ENCODE measurements at regions not wholly inside any gene's neighbourhood (a gene's known extent, or its start where the extent isn't known, plus 50 kb on each side); places are given as distances from the start of the nearest gene placed in this dataset.
A peak's percentile ranks its signal among the peaks of the same experiment; 100 is the strongest.
"Not testable (repeated sequence)": the region's sequence is repeated elsewhere in the genome, so short reads cannot be mapped to it uniquely, and the experiment has no call there.

DNA sequence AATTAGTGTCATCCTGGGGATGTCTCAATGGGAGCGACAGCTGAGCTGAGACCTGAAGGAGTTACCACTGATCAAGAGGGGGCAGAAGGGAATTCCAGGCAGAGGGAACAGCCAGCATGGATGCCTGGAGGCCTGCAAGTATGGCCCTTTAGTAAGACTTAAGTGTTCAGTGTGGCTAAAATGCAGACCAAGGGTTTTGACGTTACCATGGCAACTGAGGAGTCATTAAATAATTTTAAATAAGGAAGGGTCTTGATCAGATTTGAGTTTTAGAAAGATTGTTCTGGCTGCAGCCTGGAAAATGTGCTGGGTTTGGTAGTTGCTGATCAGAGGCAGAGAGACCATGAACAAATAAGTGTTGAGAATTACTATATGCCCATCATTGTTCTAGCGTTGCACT lies 285.5 kb downstream of the USP46 start:
- DNase-seq = no peak

- no peak for DNase-seq
These were observed 284.2 kb downstream of the USP46 start for GRCh38 chr4:52374877-52375276.

DNA sequence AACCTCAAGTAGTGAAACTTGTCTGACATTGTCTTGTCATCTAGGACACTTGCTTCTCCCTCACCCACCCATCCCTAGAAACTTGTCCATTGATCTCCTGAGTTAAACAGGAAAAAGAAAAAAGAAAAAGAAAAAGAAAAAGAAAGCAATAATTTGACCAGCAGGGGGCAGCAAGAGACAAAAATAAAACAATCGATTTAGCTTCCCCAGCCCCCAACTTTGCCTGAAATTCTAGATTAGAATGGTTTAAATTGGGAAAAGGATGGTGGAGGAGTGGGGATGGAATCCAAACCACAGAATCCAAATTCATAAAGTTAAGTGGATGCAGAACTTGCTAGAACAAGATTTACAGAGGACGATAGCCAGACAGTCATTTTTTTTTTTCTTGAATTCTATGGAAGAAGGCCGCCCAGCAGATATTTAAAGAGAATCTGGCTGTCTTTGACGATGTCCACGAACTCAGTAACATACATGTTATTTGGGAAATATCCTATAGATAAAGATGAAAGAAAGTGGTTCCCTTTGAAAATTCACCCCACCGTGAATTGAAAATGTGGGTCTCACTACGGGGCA lies 282.9 kb downstream of the USP46 start:
- peak; percentile 75 for DNase-seq

- no peak for DNase-seq
These were observed 281.5 kb downstream of the USP46 start for GRCh38 chr4:52377563-52377962.

- DNase-seq = no peak
These were observed 251.6 kb downstream of the USP46 start for GRCh38 chr4:52407545-52407944.

DNA sequence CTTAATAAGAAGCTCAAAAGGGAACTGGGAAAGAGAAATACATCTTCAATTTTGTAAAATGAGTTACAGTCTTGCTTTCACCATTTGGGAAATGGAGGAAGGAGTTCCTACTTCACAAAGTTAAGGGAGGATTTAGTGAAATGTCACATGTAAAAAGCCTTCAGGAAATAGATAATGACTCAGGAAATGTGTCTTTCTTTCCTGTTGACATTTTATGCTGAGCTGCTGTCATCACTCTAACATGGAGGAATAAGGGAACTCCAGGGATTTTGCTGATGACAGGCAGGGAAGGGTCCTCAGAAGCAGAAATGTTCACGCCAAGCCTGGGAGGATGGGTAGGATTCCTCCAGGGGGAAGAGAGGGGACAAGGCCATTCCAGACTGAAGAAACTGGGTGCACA lies 251.1 kb downstream of the USP46 start:
- DNase-seq = no peak

- DNase-seq = no peak
These were observed 250.6 kb downstream of the USP46 start for GRCh38 chr4:52408471-52408870.

DNA sequence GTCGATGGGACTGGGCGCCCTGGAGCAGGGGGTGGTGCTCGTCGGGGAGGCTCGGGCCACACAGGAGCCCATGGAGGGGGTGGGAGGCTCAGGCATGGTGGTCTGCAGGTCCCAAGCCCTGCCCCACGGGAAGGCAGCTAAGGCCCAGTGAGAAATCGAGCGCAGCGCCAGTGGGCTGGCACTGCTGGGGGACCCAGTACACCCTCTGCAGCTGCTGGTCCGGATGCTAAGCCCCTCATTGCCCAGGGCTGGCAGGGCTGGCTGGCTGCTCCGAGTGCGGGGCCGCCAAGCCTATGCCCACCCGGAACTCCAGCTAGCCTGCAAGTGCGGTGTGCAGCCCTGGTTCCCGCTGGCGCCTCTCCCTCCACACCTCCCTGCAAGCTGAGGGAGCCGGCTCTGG lies 249.3 kb downstream of the USP46 start:
- DNase-seq = not testable (repeated sequence)

DNA sequence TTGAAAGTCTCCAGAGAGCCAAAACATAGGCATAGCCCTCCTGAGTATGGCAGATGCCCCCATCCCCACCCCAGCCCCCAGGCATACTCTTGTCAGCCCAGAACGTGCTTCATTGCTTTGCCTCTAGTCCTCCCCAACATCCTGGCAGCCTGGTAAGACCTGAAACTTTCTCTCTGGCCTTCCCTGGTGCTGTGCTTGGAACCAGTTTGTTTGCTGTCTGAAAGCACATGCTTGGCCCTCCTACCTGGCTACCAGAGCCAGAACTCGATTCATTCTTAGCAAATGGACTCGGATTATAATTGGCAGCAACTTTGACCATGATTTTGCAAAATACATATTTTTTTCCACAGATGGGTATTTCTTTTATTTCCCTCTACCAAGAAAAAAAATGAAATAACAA lies 248.1 kb downstream of the USP46 start:
- DNase-seq = no peak

GRCh38 chr4:52420330-52420729 lies 238.8 kb downstream of the USP46 start:
- DNase-seq = no peak

- DNase-seq = no peak
These were observed 237.3 kb downstream of the USP46 start for GRCh38 chr4:52421811-52422213.

- no peak for DNase-seq
These were observed 235.1 kb downstream of the USP46 start for GRCh38 chr4:52423967-52424366.

DNA sequence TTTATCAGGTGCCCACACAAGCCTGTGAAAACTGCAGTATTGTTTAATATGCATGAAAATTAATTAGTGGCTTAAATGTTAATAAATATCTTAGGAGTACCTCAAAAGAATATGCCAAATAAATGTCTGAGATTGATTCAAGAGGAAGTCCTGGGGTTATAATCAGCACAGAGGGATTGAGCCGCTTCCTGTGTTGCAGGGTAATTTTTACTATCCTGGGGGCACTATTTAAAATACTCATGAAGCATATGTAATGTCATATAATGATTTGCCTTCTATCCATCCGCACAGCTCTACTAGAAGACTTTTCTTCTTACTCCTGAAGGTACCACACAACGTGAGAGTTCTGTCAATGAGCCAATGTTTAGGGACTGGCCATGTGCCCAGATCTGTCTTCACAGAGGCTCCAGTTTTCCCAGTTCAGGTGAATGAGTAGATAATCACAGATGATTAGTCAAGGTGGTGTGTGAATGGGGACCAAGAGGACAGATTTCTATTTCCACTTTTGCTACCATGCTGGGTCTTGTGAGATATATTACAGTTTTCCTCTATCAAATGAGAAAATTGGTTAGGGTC lies 233.3 kb downstream of the USP46 start:
- no peak for DNase-seq

GRCh38 chr4:52431410-52431809 lies 227.7 kb downstream of the USP46 start:
- no peak for DNase-seq

DNA sequence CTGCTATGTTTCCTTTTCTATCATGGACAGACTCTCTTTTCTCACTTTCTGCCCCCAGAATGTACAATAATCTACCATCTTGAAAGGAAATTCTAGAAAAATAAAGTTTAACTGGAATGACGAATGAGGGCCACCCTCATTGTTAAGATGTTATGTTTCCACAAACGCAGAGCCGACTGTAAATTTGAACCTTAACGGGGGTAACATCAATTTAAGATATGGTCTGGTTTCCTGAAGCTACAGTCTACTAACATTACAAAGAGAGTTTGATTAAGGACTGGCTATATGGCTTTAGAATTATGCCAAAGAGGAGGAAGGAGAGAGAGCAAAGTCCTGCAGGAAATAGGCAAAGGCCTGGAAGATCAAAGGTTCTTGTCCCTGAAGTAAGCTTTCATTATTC lies 227.2 kb downstream of the USP46 start:
- no peak for DNase-seq

GRCh38 chr4:52442524-52442923 lies 216.6 kb downstream of the USP46 start:
- DNase-seq = not testable (repeated sequence)

- peak; percentile 38 for DNase-seq
These were observed 186.7 kb downstream of the USP46 start for GRCh38 chr4:52472444-52472843.

GRCh38 chr4:52477191-52477780 lies 181.8 kb downstream of the USP46 start:
- DNase-seq = peak; percentile 15

DNA sequence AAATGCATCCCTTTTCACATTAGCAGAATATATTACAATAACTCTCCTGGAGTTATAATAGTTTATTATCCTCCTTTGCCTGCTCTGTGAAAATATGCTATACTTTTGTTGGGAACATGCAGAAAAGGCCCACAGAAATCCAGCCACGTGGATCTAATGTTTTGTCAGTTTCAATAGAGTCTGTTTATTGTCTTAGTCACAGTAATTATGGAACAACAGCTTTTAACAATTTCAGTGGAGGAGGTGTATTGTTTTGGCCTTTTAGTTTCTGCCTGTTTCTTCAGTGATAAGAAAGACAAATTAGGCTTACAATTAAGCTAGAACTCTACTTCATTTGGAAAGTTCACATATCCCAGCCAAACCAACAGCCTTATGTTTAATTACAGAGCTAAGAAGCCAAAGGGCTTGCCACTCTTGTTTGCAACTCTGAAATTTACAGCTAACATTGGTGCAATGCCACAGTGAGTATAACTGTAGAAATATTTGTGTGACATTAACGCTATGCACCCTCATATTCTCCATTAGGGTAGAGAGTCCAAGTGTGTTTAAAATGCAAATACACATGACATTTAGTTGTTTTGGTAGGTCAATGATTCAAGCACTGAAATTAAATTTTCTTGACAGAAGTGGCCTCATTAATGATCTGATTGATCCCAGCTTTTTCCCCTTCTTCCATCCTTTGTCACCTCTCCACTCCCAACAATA lies 175.8 kb downstream of the USP46 start:
- no peak for DNase-seq

DNA sequence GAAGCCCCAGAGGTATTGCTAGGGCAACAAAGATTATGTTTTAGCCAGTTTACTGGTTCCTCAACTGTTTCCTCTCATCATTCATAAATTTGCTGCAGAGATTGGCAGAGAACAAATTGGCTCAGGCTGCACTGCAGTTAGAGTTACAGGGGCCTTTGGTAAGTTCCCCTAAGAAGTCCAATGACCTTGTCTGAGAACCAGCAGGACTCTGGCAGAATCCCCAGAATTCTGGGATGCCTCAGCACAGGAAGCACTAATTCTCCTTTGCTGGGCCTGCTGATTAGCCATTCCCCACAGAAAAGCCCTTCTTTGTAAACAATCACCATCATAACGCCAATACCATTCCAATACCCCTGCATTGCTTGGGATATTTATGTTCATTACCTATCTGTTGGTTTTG lies 151.3 kb downstream of the USP46 start:
- peak; percentile 15 for DNase-seq

DNA sequence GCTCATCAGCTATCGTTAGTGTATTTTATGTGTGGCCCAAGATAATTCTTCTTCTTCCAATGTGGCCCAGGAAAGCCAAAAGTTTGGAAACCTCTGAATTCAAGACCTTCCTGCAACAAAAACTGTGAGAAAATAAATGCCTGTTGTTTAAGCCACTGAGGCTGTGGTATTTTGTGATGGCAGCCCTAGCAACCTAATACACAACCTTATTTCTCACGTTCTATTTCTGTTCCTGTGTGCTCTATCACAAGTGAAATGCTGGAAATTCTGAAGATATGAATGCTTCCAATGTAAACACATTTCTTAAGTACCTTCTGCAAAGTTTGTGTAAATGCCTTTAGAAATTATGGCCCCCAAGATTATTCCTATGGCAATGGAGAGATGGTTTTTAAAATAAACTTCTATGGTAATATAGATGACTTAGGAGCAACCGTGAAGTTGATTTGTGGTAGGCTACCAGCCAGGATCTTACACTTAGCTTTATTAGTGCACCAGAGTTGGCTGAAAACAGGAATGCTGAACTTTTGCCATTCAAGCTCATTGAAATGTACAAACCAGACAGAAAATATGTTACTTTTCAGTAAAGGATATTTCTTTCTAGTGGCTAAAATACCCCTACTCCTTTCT lies 148.0 kb downstream of the USP46 start:
- no peak for DNase-seq

DNA sequence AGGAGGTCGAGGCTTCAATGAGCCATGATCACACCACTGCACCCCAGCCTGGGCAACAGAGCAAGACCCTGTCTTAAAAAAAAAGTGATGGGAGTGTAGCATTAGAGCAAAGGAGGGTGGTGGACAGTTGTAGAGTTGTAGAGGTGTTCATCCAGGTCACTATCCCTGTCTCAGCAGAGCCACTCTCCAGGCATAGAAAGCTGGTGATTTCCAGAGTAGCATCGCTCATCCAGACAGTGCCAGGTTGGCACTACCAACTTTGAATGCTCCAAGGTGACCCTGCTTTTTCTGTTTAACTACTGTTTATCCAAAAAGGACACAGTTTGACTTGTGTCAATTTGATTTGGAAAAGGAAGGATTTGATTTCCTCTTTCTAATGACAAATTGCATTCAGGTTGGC lies 147.3 kb downstream of the USP46 start:
- no peak for DNase-seq

- DNase-seq = no peak
These were observed 146.8 kb downstream of the USP46 start for GRCh38 chr4:52512291-52512690.

All from hindlimb muscle (tissue), 1 donor.